Hepatocyte (in vitro differentiated cells): ENCODE measurements at regions not wholly inside any gene's neighbourhood (a gene's known extent, or its start where the extent isn't known, plus 50 kb on each side); places are given as distances from the start of the nearest gene placed in this dataset.

Experiments
- EZH2 ChIP-seq: fragments of 200-600 bp; sonication (generic); IDR thresholded peaks from 2 replicates; pipeline ENCODE4 v1.6.1; 2016; ENCODE audit warnings: antibody characterized with exemption, mild to moderate bottlenecking, borderline replicate concordance
- EZH2phosphoT487 ChIP-seq: fragments of 200-600 bp; sonication (generic); IDR thresholded peaks from one replicate; pipeline ENCODE4 v1.6.1; 2018; ENCODE audit warnings: antibody characterized with exemption, mild to moderate bottlenecking, low read depth, moderate library complexity; ENCODE audit not compliant: unreplicated experiment, severe bottlenecking
- TF ChIP-seq, protein P1 (sequence below): fragments of 200-600 bp; sonication (generic); IDR thresholded peaks from 2 replicates; pipeline ENCODE4 v1.5.1; 2016; ENCODE audit warnings: antibody characterized with exemption, mild to moderate bottlenecking; ENCODE audit not compliant: poor library complexity

DNA sequence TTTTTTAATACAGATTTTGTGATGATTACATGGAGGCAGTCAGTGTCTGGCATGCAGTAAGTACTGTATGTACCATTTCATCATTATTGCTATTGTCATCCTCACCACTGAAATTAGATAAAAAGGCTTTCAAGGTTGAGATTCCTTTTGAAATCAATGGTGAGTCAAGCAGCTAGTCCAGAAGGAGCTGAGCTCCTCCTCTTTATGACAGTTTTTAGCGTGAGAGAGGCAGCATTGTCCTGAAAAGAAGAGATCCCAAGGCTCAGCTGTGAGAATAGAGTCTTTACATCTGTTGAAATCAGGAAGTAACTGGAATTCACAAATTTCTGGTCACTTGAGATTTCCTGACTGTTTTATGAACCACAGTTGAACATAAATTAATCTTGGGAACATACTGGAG, 161.9 kb downstream of the PAX1 start:
- TF ChIP-seq, protein P1, sequence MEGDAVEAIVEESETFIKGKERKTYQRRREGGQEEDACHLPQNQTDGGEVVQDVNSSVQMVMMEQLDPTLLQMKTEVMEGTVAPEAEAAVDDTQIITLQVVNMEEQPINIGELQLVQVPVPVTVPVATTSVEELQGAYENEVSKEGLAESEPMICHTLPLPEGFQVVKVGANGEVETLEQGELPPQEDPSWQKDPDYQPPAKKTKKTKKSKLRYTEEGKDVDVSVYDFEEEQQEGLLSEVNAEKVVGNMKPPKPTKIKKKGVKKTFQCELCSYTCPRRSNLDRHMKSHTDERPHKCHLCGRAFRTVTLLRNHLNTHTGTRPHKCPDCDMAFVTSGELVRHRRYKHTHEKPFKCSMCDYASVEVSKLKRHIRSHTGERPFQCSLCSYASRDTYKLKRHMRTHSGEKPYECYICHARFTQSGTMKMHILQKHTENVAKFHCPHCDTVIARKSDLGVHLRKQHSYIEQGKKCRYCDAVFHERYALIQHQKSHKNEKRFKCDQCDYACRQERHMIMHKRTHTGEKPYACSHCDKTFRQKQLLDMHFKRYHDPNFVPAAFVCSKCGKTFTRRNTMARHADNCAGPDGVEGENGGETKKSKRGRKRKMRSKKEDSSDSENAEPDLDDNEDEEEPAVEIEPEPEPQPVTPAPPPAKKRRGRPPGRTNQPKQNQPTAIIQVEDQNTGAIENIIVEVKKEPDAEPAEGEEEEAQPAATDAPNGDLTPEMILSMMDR: no peak
- TF ChIP-seq EZH2phosphoT487: no peak
- TF ChIP-seq EZH2: no peak
